Erythroblast (primary cell): ENCODE measurements at regions not wholly inside any gene's neighbourhood (a gene's known extent, or its start where the extent isn't known, plus 50 kb on each side); places are given as distances from the start of the nearest gene placed in this dataset.

Experiments used
- GATA1 ChIP-seq: IDR thresholded peaks from 2 replicates; pipeline ENCODE4 v1.6.1; 2011; ENCODE audit warnings: low read depth, mild to moderate bottlenecking, control low read depth, low read length, moderate library complexity
- POLR2A ChIP-seq: IDR thresholded peaks from 2 replicates; pipeline ENCODE4 v1.6.1; 2011; ENCODE audit warnings: mild to moderate bottlenecking, low read length

- no peak for TF ChIP-seq POLR2A
- TF ChIP-seq GATA1 = no peak
Observed at GRCh38 chr14:87111741-87112140, 881.2 kb downstream of the GALC start.
